Uterus (tissue), 3 donors: ENCODE measurements at regions not wholly inside any gene's neighbourhood (a gene's known extent, or its start where the extent isn't known, plus 50 kb on each side); places are given as distances from the start of the nearest gene placed in this dataset.
A peak's percentile ranks its signal among the peaks of the same experiment; 100 is the strongest.

Experiments
- DNase-seq, 2 donors: peaks; one replicate each; pipeline ENCODE4 v3.0.0-alpha.2; 2019 to 2020
- H3K27ac ChIP-seq, 2 donors: fragments of 200-600 bp; sonication (generic); 1 replicate in 1 of 2; 2 replicates in 1 of 2; pipeline ENCODE4 v1.5.1; 2016 to 2018
- H3K27me3 ChIP-seq, 2 donors: fragments of 200-600 bp; sonication (generic); one replicate each; pipeline ENCODE4 v1.5.1; 2018 to 2019; ENCODE audit warnings: control low read depth in 1 of 2
- H3K36me3 ChIP-seq, 2 donors: fragments of 200-600 bp; sonication (generic); one replicate each; pipeline ENCODE4 v1.5.1; 2019; ENCODE audit warnings: control low read depth in 1 of 2
- H3K4me1 ChIP-seq, 2 donors: fragments of 200-600 bp; sonication (generic); one replicate each; pipeline ENCODE4 v1.5.1; 2018 to 2019; ENCODE audit warnings: control low read depth in 1 of 2
- H3K4me3 ChIP-seq, 2 donors: fragments of 200-600 bp; sonication (generic); 1 replicate in 1 of 2; 2 replicates in 1 of 2; pipeline ENCODE4 v1.5.1; 2018 to 2019; ENCODE audit warnings: mild to moderate bottlenecking in 1 of 2
- H3K9me3 ChIP-seq, 2 donors: fragments of 200-600 bp; sonication (generic); one replicate each; pipeline ENCODE4 v1.5.1; 2019; ENCODE audit warnings: control low read depth in 1 of 2
- CTCF ChIP-seq, 4 experiments: fragments of 200-600 bp in 2 of 4; fragments of 450-650 bp in 2 of 4; sonication (generic) in 2 of 4; IDR thresholded peaks; one replicate each; pipeline ENCODE4 v1.5.1; 2016 to 2019; ENCODE audit warnings: antibody characterized with exemption in 4 of 4, mild to moderate bottlenecking in 2 of 4, moderate library complexity in 1 of 4
- POLR2A ChIP-seq, 2 donors: fragments of 450-650 bp; IDR thresholded peaks; one replicate each; pipeline ENCODE4 v1.6.1; 2016; ENCODE audit warnings: antibody characterized with exemption in 2 of 2, mild to moderate bottlenecking in 1 of 2, moderate library complexity in 1 of 2
- intact Hi-C: fragments of 100-400 bp; cut with DNase I; formaldehyde crosslinking; loops from one replicate; pipeline ENCODE4 v1.15.1; 2023; ENCODE audit warnings: low total_unique reads
- donor health status: DM: yes; HTN: yes; CAD: no.

GRCh38 chr15:87626860-87627259 is 629.7 kb downstream of the NTRK3 start:
- Histone ChIP-seq H3K27me3 (no peaks in the 10 kb centered on the region), H3K4me1 (no peaks in the 10 kb centered on the region), H3K4me3 (no peak overlapping the region), H3K36me3 (no peaks in the 10 kb centered on the region), H3K27ac (no peak overlapping the region), H3K9me3 (peaks cover 0 to 6% of the 10 kb centered on the region in 2 donors)
- TF ChIP-seq POLR2A (IDR thresholded peaks at IDR 0.05), result no peak
- no peak for TF ChIP-seq CTCF (IDR thresholded peaks at IDR 0.05)
- no peak for DNase-seq
- intact Hi-C loops, result no loop called here

GRCh38 chr15:87623832-87624231 is 632.7 kb downstream of the NTRK3 start:
- no peak overlapping the region for H3K27ac ChIP-seq
- H3K4me3 ChIP-seq, result no peak overlapping the region
- intact Hi-C loops, result no loop called here
- no peaks in the 10 kb centered on the region for H3K36me3 ChIP-seq
- peaks cover 0 to 7% of the 10 kb centered on the region in 2 donors for H3K9me3 ChIP-seq
- TF ChIP-seq CTCF (IDR thresholded peaks at IDR 0.05), result no peak
- TF ChIP-seq POLR2A (IDR thresholded peaks at IDR 0.05), result no peak
- H3K4me1 ChIP-seq, result no peaks in the 10 kb centered on the region
- no peak for DNase-seq
- no peaks in the 10 kb centered on the region for H3K27me3 ChIP-seq

- TF ChIP-seq POLR2A (IDR thresholded peaks at IDR 0.05), result no peak
- no peak for TF ChIP-seq CTCF (IDR thresholded peaks at IDR 0.05)
- Histone ChIP-seq H3K27ac (peak overlapping the region in 1 of 2 donors; percentile 77), H3K36me3 (no peaks in the 10 kb centered on the region), H3K27me3 (no peaks in the 10 kb centered on the region), H3K9me3 (peaks cover 0 to 7% of the 10 kb centered on the region in 2 donors), H3K4me3 (no peak overlapping the region), H3K4me1 (no peaks in the 10 kb centered on the region)
- no peak for DNase-seq
- intact Hi-C loops, result no loop called here
Observed at GRCh38 chr15:87620393-87620792, 636.1 kb downstream of the NTRK3 start.

- Histone ChIP-seq H3K27ac (peak overlapping the region; percentile 63 to 77), H3K36me3 (no peaks in the 10 kb centered on the region)
- intact Hi-C loops, result no loop called here
Observed at GRCh38 chr15:87619161-87619960, 637.2 kb downstream of the NTRK3 start.

GRCh38 chr15:87618203-87618725 is 638.3 kb downstream of the NTRK3 start:
- peaks cover 0 to 7% of the 10 kb centered on the region in 2 donors for H3K9me3 ChIP-seq
- H3K4me3 ChIP-seq, result no peak overlapping the region
- no peak for TF ChIP-seq CTCF (IDR thresholded peaks at IDR 0.05)
- TF ChIP-seq POLR2A (IDR thresholded peaks at IDR 0.05), result no peak
- DNase-seq, result no peak
- peak overlapping the region; percentile 63 to 77 for H3K27ac ChIP-seq
- H3K36me3 ChIP-seq, result no peaks in the 10 kb centered on the region
- H3K27me3 ChIP-seq, result no peaks in the 10 kb centered on the region
- no peaks in the 10 kb centered on the region for H3K4me1 ChIP-seq
- intact Hi-C loops, result no loop called here

More at GRCh38 chr15:87619161-87619960, 637.2 kb downstream of the NTRK3 start:
- H3K27me3 ChIP-seq, result no peaks in the 10 kb centered on the region
- no peaks in the 10 kb centered on the region for H3K4me1 ChIP-seq
- no peak overlapping the region for H3K4me3 ChIP-seq
- no peak for TF ChIP-seq POLR2A (IDR thresholded peaks at IDR 0.05)
- peak; percentile 34 to 36 for DNase-seq
- H3K9me3 ChIP-seq, result peaks cover 0 to 7% of the 10 kb centered on the region in 2 donors
